ENCODE measurements at regions not wholly inside any gene's neighbourhood (a gene's known extent, or its start where the extent isn't known, plus 50 kb on each side); places are given as distances from the start of the nearest gene placed in this dataset.

GRCh38 chr2:24421668-24422067 lies 61.3 kb upstream of the ITSN2 start:
- peak; percentile 61 to 76 for DNase-seq (ENCODE audit: low read depth in 1 of 2, low spot score in 1 of 2)
- H3K4me1 ChIP-seq (ENCODE audit: low read depth) = no peaks in the 10 kb centered on the region
- peak; percentile 74 for TF ChIP-seq CTCF (IDR thresholded peaks at IDR 0.05; ENCODE audit: low read depth, low read length)
- H3K27me3 ChIP-seq = peaks cover 14% of the 10 kb centered on the region
- H3K4me3 ChIP-seq = no peak overlapping the region
- no peak overlapping the region for H3K27ac ChIP-seq
- no peaks in the 10 kb centered on the region for H3K36me3 ChIP-seq
- no peaks in the 10 kb centered on the region for H3K9me3 ChIP-seq (ENCODE audit: low read depth)

DNA sequence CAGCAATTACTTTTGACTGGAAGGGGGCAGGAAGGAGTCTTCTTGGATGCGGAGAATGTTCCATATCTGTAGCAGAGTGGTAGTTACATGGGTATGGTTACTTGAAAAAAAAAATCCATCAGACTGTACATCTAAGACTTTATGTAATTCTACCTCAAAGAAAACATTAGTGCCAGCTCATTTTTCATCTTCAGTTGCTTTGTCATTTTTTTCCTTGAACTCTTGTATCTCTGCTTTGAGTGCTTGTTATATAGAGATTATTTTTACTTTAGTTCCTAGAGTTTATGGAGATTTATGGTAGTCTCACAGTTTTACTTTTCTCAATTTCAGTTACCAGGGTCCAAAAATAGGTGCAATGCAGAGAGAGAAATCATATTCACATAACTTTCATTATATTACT lies 60.0 kb upstream of the ITSN2 start:
- no peak for TF ChIP-seq CTCF (IDR thresholded peaks at IDR 0.05; ENCODE audit: low read depth, low read length)
- H3K27me3 ChIP-seq = peaks cover 11% of the 10 kb centered on the region
- H3K9me3 ChIP-seq (ENCODE audit: low read depth) = no peaks in the 10 kb centered on the region
- no peak for DNase-seq (ENCODE audit: low read depth in 1 of 2, low spot score in 1 of 2)
- H3K27ac ChIP-seq = no peak overlapping the region
- H3K36me3 ChIP-seq = no peaks in the 10 kb centered on the region
- no peaks in the 10 kb centered on the region for H3K4me1 ChIP-seq (ENCODE audit: low read depth)
- H3K4me3 ChIP-seq = no peak overlapping the region

GRCh38 chr2:24418166-24418841 lies 58.0 kb upstream of the ITSN2 start:
- H3K4me3 ChIP-seq = no peak overlapping the region
- H3K36me3 ChIP-seq = no peaks in the 10 kb centered on the region
- peaks cover 4% of the 10 kb centered on the region for H3K27me3 ChIP-seq
- H3K27ac ChIP-seq = no peak overlapping the region
- H3K9me3 ChIP-seq (ENCODE audit: low read depth) = no peaks in the 10 kb centered on the region
- DNase-seq (ENCODE audit: low read depth in 1 of 2, low spot score in 1 of 2) = no peak
- H3K4me1 ChIP-seq (ENCODE audit: low read depth) = no peaks in the 10 kb centered on the region
- no peak for TF ChIP-seq CTCF (IDR thresholded peaks at IDR 0.05; ENCODE audit: low read depth, low read length)

- Histone ChIP-seq H3K27me3 (no peaks in the 10 kb centered on the region), H3K36me3 (no peaks in the 10 kb centered on the region), H3K4me1 (ENCODE audit: low read depth) (no peaks in the 10 kb centered on the region), H3K9me3 (ENCODE audit: low read depth) (no peaks in the 10 kb centered on the region), H3K27ac (no peak overlapping the region), H3K4me3 (no peak overlapping the region)
- no peak for DNase-seq (ENCODE audit: low read depth in 1 of 2, low spot score in 1 of 2)
- no peak for TF ChIP-seq CTCF (IDR thresholded peaks at IDR 0.05; ENCODE audit: low read depth, low read length)
Observed at GRCh38 chr2:24412812-24413211, 52.5 kb upstream of the ITSN2 start.

GRCh38 chr2:24411488-24412151 lies 51.3 kb upstream of the ITSN2 start:
- TF ChIP-seq CTCF (IDR thresholded peaks at IDR 0.05; ENCODE audit: low read depth, low read length) = no peak
- no peaks in the 10 kb centered on the region for H3K27me3 ChIP-seq
- no peaks in the 10 kb centered on the region for H3K4me1 ChIP-seq (ENCODE audit: low read depth)
- no peak overlapping the region for H3K27ac ChIP-seq
- H3K4me3 ChIP-seq = no peak overlapping the region
- no peak for DNase-seq (ENCODE audit: low read depth in 1 of 2, low spot score in 1 of 2)
- H3K36me3 ChIP-seq = no peaks in the 10 kb centered on the region
- no peaks in the 10 kb centered on the region for H3K9me3 ChIP-seq (ENCODE audit: low read depth)
